Heart left ventricle (tissue), 13 donors: ENCODE measurements at regions not wholly inside any gene's neighbourhood (a gene's known extent, or its start where the extent isn't known, plus 50 kb on each side); places are given as distances from the start of the nearest gene placed in this dataset.

Experiments used
- POLR2A ChIP-seq, 2 donors: fragments of 450-650 bp; IDR thresholded peaks; one replicate each; pipeline ENCODE4 v1.6.1; 2017; ENCODE audit warnings: antibody characterized with exemption in 2 of 2, mild to moderate bottlenecking in 2 of 2, moderate library complexity in 2 of 2
- TF ChIP-seq, protein P1 (sequence below), 12 donors: fragments of 200-600 bp; sonication (generic) in 4 of 12; IDR thresholded peaks; one replicate each; pipeline versions ENCODE4 v1.5.0 to v1.8.0; 2018 to 2022; ENCODE audit warnings: antibody characterized with exemption in 12 of 12, mild to moderate bottlenecking in 5 of 12
- donor health status: ischemic (EF 13 %, LVEDD 7.1; RV severe dilation, severe dysfunction).
- donor health status: DM: no; HTN: yes; CAD: no.
- donor health status: DM: no; HTN: no; CAD: no.
- donor health status: ischemic (EF 25% LVEDD 6.9; RV normal size, moderate dysfunction).
- donor health status: ischemic (EF 25% LVEDD 5.7; RV mildly dilated, moderate dysfunction).
- donor health status: ischemic (EF 35%, LVEDD 5.7; RV mildly dilated, moderate dysfunction).
- donor health status: nonischemic (EF 11% LVEDD 7.7; RV severe dilation, severe dysfunction).
- donor health status: DM: yes; HTN: yes; CAD: no.
- donor health status: PGD.
- donor health status: ischemic (EF 29% LVEDD 5.4; RV normal size, mild dysfunction).
- donor health status: nonischemic (EF 23%, LVEDD 6.1; RV moderate dilation, normal function).

DNA sequence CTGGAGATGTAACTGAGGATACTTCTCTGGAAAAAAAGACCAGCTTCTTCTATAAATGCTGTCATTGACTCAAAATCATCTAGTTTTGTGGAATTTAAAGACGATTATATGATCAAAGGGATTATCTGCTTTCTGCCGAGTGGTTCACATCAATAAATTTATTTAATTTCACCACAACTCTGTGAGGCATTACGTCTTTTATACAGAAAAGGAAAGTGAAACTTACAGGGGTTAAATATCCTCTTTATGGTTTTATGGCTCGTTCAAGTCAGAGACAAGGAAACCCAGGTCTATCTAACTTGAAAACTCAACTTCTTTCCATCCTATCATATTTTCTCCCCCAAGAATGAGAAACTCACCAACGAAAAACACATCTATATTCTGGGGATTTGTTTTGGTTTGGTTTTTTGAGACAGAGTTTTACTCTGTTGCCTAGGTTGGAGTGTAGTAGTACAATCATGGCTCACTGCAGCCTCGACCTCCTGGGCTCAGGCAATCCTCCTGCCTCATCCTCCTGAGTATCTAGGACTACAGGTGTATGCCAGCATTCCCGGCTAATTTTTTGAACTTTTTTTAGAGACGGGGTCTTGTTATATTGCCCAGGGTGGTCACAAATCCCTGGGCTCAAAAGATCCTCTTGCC, 377.9 kb upstream of the EMCN start:
- TF ChIP-seq, protein P1, sequence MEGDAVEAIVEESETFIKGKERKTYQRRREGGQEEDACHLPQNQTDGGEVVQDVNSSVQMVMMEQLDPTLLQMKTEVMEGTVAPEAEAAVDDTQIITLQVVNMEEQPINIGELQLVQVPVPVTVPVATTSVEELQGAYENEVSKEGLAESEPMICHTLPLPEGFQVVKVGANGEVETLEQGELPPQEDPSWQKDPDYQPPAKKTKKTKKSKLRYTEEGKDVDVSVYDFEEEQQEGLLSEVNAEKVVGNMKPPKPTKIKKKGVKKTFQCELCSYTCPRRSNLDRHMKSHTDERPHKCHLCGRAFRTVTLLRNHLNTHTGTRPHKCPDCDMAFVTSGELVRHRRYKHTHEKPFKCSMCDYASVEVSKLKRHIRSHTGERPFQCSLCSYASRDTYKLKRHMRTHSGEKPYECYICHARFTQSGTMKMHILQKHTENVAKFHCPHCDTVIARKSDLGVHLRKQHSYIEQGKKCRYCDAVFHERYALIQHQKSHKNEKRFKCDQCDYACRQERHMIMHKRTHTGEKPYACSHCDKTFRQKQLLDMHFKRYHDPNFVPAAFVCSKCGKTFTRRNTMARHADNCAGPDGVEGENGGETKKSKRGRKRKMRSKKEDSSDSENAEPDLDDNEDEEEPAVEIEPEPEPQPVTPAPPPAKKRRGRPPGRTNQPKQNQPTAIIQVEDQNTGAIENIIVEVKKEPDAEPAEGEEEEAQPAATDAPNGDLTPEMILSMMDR (IDR thresholded peaks at IDR 0.05) = no peak
- TF ChIP-seq POLR2A (IDR thresholded peaks at IDR 0.05) = no peak
